ENCODE measurements at regions not wholly inside any gene's neighbourhood (a gene's known extent, or its start where the extent isn't known, plus 50 kb on each side); places are given as distances from the start of the nearest gene placed in this dataset.

- no peak for TF ChIP-seq ZFX (IDR thresholded peaks at IDR 0.05)
- TF ChIP-seq CTCF (conservative IDR thresholded peaks at IDR 0.05) = no peak
- H3K27ac ChIP-seq = no peak overlapping the region
Measured at GRCh38 chr12:107580750-107581618, 104.6 kb upstream of the PWP1 start.

- no peak for TF ChIP-seq ZFX (IDR thresholded peaks at IDR 0.05)
- TF ChIP-seq CTCF (conservative IDR thresholded peaks at IDR 0.05) = no peak
- H3K27ac ChIP-seq = no peak overlapping the region
Measured at GRCh38 chr12:107581619-107582015, 104.0 kb upstream of the PWP1 start.

GRCh38 chr12:107583551-107583950 lies 102.0 kb upstream of the PWP1 start:
- no peak for TF ChIP-seq ZFX (IDR thresholded peaks at IDR 0.05)
- TF ChIP-seq CTCF (conservative IDR thresholded peaks at IDR 0.05) = no peak
- no peak overlapping the region for H3K27ac ChIP-seq

- H3K27ac ChIP-seq = no peak overlapping the region
Measured at GRCh38 chr12:107584563-107584962, 101.0 kb upstream of the PWP1 start.

GRCh38 chr12:107586256-107586970 lies 99.2 kb upstream of the PWP1 start:
- H3K27ac ChIP-seq = no peak overlapping the region
- TF ChIP-seq ZFX (IDR thresholded peaks at IDR 0.05) (no peak), CTCF (conservative IDR thresholded peaks at IDR 0.05) (no peak)

More at GRCh38 chr12:107584563-107584962, 101.0 kb upstream of the PWP1 start:
- no peak for TF ChIP-seq ZFX (IDR thresholded peaks at IDR 0.05)
- no peak for TF ChIP-seq CTCF (conservative IDR thresholded peaks at IDR 0.05)

- no peak overlapping the region for H3K27ac ChIP-seq
- TF ChIP-seq ZFX (IDR thresholded peaks at IDR 0.05) (no peak), CTCF (conservative IDR thresholded peaks at IDR 0.05) (no peak)
Measured at GRCh38 chr12:107590413-107590812, 95.2 kb upstream of the PWP1 start.

GRCh38 chr12:107590814-107591375 lies 94.7 kb upstream of the PWP1 start:
- H3K27ac ChIP-seq = no peak overlapping the region

More at GRCh38 chr12:107590814-107591375, 94.7 kb upstream of the PWP1 start:
- TF ChIP-seq CTCF (conservative IDR thresholded peaks at IDR 0.05) (no peak), ZFX (IDR thresholded peaks at IDR 0.05) (no peak)
